Kidney (tissue), 13 donors: ENCODE measurements at regions not wholly inside any gene's neighbourhood (a gene's known extent, or its start where the extent isn't known, plus 50 kb on each side); places are given as distances from the start of the nearest gene placed in this dataset.
"Not testable (repeated sequence)": the region's sequence is repeated elsewhere in the genome, so short reads cannot be mapped to it uniquely, and the experiment has no call there.

Experiments
- DNase-seq, 5 donors: peaks; one replicate each; pipeline ENCODE4 v3.0.0-alpha.2; 2013 to 2020
- FAIRE-seq: peaks from 2 replicates; lab custom pipeline; 2012; peaks lifted over from hg19 to GRCh38; lab: Jason Lieb, UNC
- H3K27ac ChIP-seq, 2 donors: one replicate each; pipeline ENCODE4 v1.7.0; 2013; ENCODE audit warnings: low read depth in 2 of 2, low read length in 2 of 2, inconsistent platforms in 1 of 2
- H3K27me3 ChIP-seq: one replicate; pipeline ENCODE4 v1.7.1; 2013; ENCODE audit warnings: low read length, inconsistent platforms; ENCODE audit not compliant: control insufficient read depth, insufficient read depth
- H3K36me3 ChIP-seq, 3 donors: one replicate each; pipeline versions ENCODE4 v1.7.0 to v1.7.1; 2013; ENCODE audit warnings: low read length in 3 of 3, control low read depth in 1 of 3, inconsistent platforms in 1 of 3; ENCODE audit not compliant: insufficient read depth in 3 of 3, control insufficient read depth in 2 of 3
- H3K4me1 ChIP-seq, 3 donors: one replicate each; pipeline versions ENCODE4 v1.7.0 to v1.7.1; 2013; ENCODE audit warnings: low read length in 3 of 3, inconsistent platforms in 1 of 3, low read depth in 1 of 3; ENCODE audit not compliant: control insufficient read depth in 2 of 3, insufficient read depth in 2 of 3
- H3K4me3 ChIP-seq, 3 donors: one replicate each; pipeline versions ENCODE4 v1.7.0 to v1.8.1; 2013; ENCODE audit warnings: low read length in 3 of 3, control low read depth in 1 of 3, inconsistent platforms in 1 of 3
- H3K9ac ChIP-seq, 3 donors: one replicate each; pipeline versions ENCODE4 v1.7.0 to v1.7.1; 2013; ENCODE audit warnings: low read length in 3 of 3, control low read depth in 1 of 3, inconsistent platforms in 1 of 3
- H3K9me3 ChIP-seq, 3 donors: one replicate each; pipeline versions ENCODE4 v1.7.0 to v1.7.1; 2013; ENCODE audit warnings: low read length in 3 of 3, control low read depth in 1 of 3, inconsistent platforms in 1 of 3; ENCODE audit not compliant: control insufficient read depth in 2 of 3, insufficient read depth in 1 of 3
- CTCF ChIP-seq: IDR thresholded peaks from 3 replicates; pipeline ENCODE4 v1.5.1; 2012; ENCODE audit warnings: mild to moderate bottlenecking, moderate library complexity, borderline replicate concordance; ENCODE audit not compliant: insufficient read depth; ENCODE audit errors: extremely low read depth
- intact Hi-C: fragments of 100-400 bp; cut with DNase I; formaldehyde crosslinking; loops from one replicate; pipeline ENCODE4 v1.11.1; 2022
- donor health status: control.
- donor health status: control.
- donor health status: control.
- donor health status: control.
- donor health status: control.
- donor health status: DM: yes; HTN: yes; CAD: no.
- donor health status: Normal renal cell carcinoma (clear cell type).

DNA sequence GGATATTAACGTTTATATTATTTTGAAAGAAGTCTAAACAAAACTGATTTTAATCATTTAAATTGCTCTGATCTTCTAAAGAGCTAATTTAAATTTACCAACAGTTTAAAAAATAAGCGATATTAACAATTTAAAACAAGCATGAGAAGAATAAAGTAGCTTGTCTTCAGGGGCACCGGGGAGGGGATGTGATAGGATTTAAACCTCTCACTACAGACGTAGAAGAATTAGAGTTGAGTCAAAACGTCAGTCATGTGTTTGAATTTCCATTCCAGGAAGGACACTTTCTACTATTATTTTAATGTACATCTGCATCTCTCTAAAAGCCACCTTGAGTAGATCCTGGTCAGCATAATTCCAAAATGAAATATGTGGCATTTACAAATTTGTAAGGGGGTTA is 58.2 kb upstream of the TPTE start:
- peaks cover 0 to 5% (median 0%) of the 10 kb centered on the region in 3 donors for H3K9me3 ChIP-seq
- intact Hi-C loops: no loop called here
- FAIRE-seq (no peak), DNase-seq (no peak)
- no peak for TF ChIP-seq CTCF
- H3K9ac ChIP-seq: no peak overlapping the region
- H3K27me3 ChIP-seq: no peaks in the 10 kb centered on the region
- H3K4me1 ChIP-seq: no peaks in the 10 kb centered on the region
- H3K27ac ChIP-seq: no peak overlapping the region
- no peak overlapping the region for H3K4me3 ChIP-seq
- no peaks in the 10 kb centered on the region for H3K36me3 ChIP-seq

DNA sequence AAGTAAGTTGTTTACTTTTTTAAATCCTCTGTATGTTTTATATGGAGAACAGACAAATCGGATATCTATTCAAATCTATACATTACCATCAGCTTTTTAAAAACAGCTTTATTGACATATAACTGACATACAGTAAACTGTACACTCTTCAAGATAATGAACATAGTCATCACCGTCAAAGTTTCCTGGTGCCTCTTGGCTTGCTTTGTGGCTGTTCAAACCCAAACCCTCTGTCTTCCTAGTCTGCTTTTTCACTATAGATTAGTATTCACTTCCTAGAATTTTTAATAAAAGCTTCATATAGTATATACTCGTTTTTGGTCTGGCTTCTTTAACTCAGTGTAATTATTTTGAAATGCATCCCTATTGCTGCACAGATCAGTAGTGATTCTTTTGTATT is 56.4 kb upstream of the TPTE start:
- TF ChIP-seq CTCF: no peak
- peaks cover 0 to 5% (median 0%) of the 10 kb centered on the region in 3 donors for H3K9me3 ChIP-seq
- no peaks in the 10 kb centered on the region for H3K27me3 ChIP-seq
- DNase-seq (no peak), FAIRE-seq (no peak)
- H3K4me3 ChIP-seq: no peak overlapping the region
- no peaks in the 10 kb centered on the region for H3K4me1 ChIP-seq
- intact Hi-C loops: no loop called here
- H3K9ac ChIP-seq: no peak overlapping the region
- H3K36me3 ChIP-seq: no peaks in the 10 kb centered on the region
- no peak overlapping the region for H3K27ac ChIP-seq

- DNase-seq: peak in 3 of 5 donors; percentile 18 to 85 (median 38)
- H3K9me3 ChIP-seq, FAIRE-seq, H3K27me3 ChIP-seq, H3K4me1 ChIP-seq, H3K9ac ChIP-seq, H3K4me3 ChIP-seq, H3K36me3 ChIP-seq, intact Hi-C loops, H3K27ac ChIP-seq: not testable (repeated sequence)
Observed at GRCh38 chr21:10465524-10466110, 55.8 kb upstream of the TPTE start.

- intact Hi-C loops: no loop called here
- DNase-seq: no peak
- Histone ChIP-seq H3K36me3 (no peaks in the 10 kb centered on the region), H3K9ac (no peak overlapping the region), H3K27ac (no peak overlapping the region), H3K9me3 (peaks cover 0 to 5% (median 0%) of the 10 kb centered on the region in 3 donors), H3K27me3 (no peaks in the 10 kb centered on the region), H3K4me1 (no peaks in the 10 kb centered on the region), H3K4me3 (no peak overlapping the region)
- FAIRE-seq: peak; percentile 69
- no peak for TF ChIP-seq CTCF
Observed at GRCh38 chr21:10466200-10466599, 55.2 kb upstream of the TPTE start.
